Mucosa of descending colon (tissue), 3 donors: ENCODE measurements at regions not wholly inside any gene's neighbourhood (a gene's known extent, or its start where the extent isn't known, plus 50 kb on each side); places are given as distances from the start of the nearest gene placed in this dataset.

Experiments used
- ATAC-seq: fragments of 200-7000 bp; cut with Tn5 transposase; one replicate; pipeline ENCODE4 v1.9.1; 2020; ENCODE audit warnings: mild to moderate bottlenecking, moderate library complexity
- DNase-seq, 3 donors: peaks; one replicate each; pipeline ENCODE4 v3.0.0-alpha.2; 2020
- H3K36me3 ChIP-seq: fragments of 200-600 bp; one replicate; pipeline ENCODE4 v1.8.0; 2021; ENCODE audit warnings: low read depth, mild to moderate bottlenecking
- H3K4me1 ChIP-seq: fragments of 200-600 bp; one replicate; pipeline ENCODE4 v1.8.0; 2021; ENCODE audit warnings: low read depth, mild to moderate bottlenecking
- H3K4me3 ChIP-seq: fragments of 200-600 bp; one replicate; pipeline ENCODE4 v1.8.0; 2021; ENCODE audit warnings: mild to moderate bottlenecking
- H3K9me3 ChIP-seq: fragments of 200-600 bp; one replicate; pipeline ENCODE4 v1.8.0; 2021; ENCODE audit warnings: mild to moderate bottlenecking
- CTCF ChIP-seq: fragments of 200-600 bp; IDR thresholded peaks from one replicate; pipeline ENCODE4 v1.8.0; 2022; ENCODE audit warnings: antibody characterized with exemption, mild to moderate bottlenecking
- intact Hi-C, 2 donors: fragments of 100-400 bp; cut with DNase I in 1 of 2; cut with micrococcal nuclease in 1 of 2; formaldehyde crosslinking; loops; one replicate each; pipeline versions ENCODE4 v1.11.0 to v1.11.1; 2022; cut with DNase I, micrococcal nuclease
- donor health status: DM: no; HTN: no; CAD: no; lungs with moderate emphysema.
- donor health status: DM: no; HTN: no; CAD: no.
- donor health status: DM: no; HTN: yes; CAD: no.

- intact Hi-C loops: no loop called here
- no peak for ATAC-seq
- TF ChIP-seq CTCF: no peak
- DNase-seq: no peak
- Histone ChIP-seq H3K9me3 (no peaks in the 10 kb centered on the region), H3K4me1 (no peaks in the 10 kb centered on the region), H3K4me3 (no peak overlapping the region), H3K36me3 (no peaks in the 10 kb centered on the region)
Measured at GRCh38 chrX:77143907-77144306, 303.3 kb upstream of the FGF16 start.

DNA sequence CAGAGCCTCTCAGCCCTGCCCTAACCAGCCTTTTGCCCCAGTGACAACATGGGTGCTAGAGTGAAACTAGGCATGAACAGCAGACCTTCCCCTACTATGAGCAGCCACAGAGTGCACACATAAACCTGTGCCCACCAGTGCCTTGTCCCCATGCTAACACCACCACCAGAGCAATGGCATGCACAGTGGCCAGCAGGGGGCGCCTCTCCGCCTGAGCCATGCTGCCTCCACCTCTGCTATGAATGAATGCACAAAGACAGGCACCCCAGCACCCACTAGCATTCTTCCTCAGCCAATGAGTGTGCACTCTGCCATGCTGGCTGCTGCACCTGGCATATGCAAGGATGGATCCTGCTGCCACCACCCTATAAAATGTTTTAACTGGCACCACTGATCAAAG lies 286.9 kb upstream of the FGF16 start:
- DNase-seq (no peak), ATAC-seq (no peak)
- no peaks in the 10 kb centered on the region for H3K9me3 ChIP-seq
- H3K4me1 ChIP-seq: no peaks in the 10 kb centered on the region
- intact Hi-C loops: no loop called here
- H3K4me3 ChIP-seq: no peak overlapping the region
- no peaks in the 10 kb centered on the region for H3K36me3 ChIP-seq
- no peak for TF ChIP-seq CTCF

DNA sequence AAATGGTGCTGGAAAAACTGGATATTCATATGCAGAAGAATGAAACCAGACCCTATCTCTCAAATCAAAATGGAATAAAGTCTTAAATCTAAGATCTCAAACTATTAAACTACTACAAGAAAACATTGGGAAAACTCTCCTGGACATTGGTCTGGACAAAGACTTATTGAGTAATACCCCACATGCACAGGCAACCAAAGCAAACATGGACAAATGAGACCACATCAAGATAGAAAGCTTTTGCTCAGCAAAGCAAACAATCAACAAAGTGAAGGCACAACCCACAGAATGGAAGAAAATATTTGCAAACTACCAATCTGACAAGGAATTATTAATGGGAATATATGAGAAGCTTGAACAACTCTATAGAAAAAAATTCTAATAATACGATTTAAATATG lies 284.4 kb upstream of the FGF16 start:
- intact Hi-C loops: no loop called here
- H3K9me3 ChIP-seq: no peaks in the 10 kb centered on the region
- ATAC-seq: no peak
- H3K4me1 ChIP-seq: no peaks in the 10 kb centered on the region
- H3K36me3 ChIP-seq: no peaks in the 10 kb centered on the region
- no peak for TF ChIP-seq CTCF
- H3K4me3 ChIP-seq: no peak overlapping the region
- no peak for DNase-seq

DNA sequence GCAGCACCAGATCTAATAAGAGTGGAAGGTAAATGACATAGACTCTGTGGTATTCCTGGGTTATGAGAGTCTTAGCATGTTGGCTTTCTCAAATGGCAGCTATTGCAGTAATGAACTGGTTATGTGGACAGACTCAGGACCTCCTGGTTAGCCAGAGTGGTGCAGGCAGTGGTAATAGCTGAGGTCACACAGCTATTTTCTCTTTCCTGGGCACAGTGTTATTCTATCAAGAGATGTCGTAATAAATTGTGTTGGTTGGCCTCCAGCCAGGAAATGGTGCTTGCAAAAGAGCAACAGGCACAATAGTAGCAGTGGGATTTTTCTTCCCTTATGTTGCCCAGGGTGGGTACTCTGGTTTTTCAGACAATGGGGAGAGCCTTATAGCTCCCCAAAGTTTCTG lies 279.2 kb upstream of the FGF16 start:
- H3K4me1 ChIP-seq: no peaks in the 10 kb centered on the region
- ATAC-seq (no peak), DNase-seq (no peak)
- no peak for TF ChIP-seq CTCF
- H3K36me3 ChIP-seq: no peaks in the 10 kb centered on the region
- H3K4me3 ChIP-seq: no peak overlapping the region
- no peaks in the 10 kb centered on the region for H3K9me3 ChIP-seq
- intact Hi-C loops: no loop called here

DNA sequence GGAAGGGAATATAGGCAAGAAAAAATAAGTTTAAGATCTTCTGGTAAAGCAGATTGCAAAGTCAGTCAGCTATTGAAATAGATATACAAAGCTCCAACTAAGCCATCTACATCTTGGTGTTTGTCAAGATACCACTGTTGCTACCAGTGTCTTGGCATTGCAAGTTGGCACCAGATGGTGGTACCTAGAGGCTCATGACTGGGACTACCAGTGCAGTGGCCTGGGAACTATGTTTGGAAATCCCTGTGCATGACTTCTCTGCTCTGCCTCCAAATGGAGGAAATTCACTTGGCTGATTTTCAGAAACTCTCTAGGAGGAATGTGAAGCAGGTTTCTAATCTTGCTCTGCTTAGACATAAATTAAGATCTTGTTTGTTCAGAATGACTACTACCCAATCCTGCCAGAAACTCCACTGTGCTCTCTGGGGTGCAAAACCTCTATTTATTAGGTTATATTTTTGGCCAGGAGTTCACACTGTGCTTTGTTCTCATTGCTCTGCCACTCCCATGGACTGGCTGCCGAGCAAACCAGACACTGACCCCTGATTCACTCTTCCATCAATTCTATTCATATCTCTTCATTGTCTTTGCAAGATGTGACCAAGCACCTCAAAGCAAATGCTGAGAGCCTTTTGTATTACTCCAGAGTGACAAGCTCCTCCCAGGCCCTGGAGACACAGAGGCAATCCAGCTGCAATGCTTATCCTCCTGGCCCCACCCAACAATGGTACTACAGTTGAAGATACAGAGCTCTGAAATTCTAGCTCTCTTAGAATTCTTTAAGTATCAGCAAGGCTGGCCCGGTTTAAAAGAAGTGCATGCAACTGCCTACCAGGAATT lies 272.3 kb upstream of the FGF16 start:
- intact Hi-C loops: no loop called here
- H3K36me3 ChIP-seq: no peaks in the 10 kb centered on the region
- ATAC-seq (no peak), DNase-seq (no peak)
- no peak overlapping the region for H3K4me3 ChIP-seq
- no peaks in the 10 kb centered on the region for H3K4me1 ChIP-seq
- no peaks in the 10 kb centered on the region for H3K9me3 ChIP-seq
- TF ChIP-seq CTCF: no peak
